Vagina (tissue), 2 donors: ENCODE measurements at regions not wholly inside any gene's neighbourhood (a gene's known extent, or its start where the extent isn't known, plus 50 kb on each side); places are given as distances from the start of the nearest gene placed in this dataset.

ENCODE experiments used
- POLR2A ChIP-seq, 2 donors: fragments of 450-650 bp; IDR thresholded peaks; one replicate each; pipeline ENCODE4 v1.6.1; 2017; ENCODE audit warnings: antibody characterized with exemption in 2 of 2, mild to moderate bottlenecking in 2 of 2, moderate library complexity in 2 of 2
- POLR2AphosphoS5 ChIP-seq, 2 donors: sonication (generic); formaldehyde crosslinking; IDR thresholded peaks; one replicate each; pipeline ENCODE4 v1.9.0; 2017; ENCODE audit warnings: antibody characterized with exemption in 2 of 2, mild to moderate bottlenecking in 2 of 2, low read depth in 1 of 2; ENCODE audit not compliant: insufficient read depth in 1 of 2
- TF ChIP-seq, protein P1 (sequence below), 3 experiments: fragments of 450-650 bp in 2 of 3; fragments of 200-600 bp in 1 of 3; sonication (generic) in 1 of 3; IDR thresholded peaks; one replicate each; pipeline ENCODE4 v1.5.1; 2017 to 2019; ENCODE audit warnings: antibody characterized with exemption in 3 of 3, mild to moderate bottlenecking in 2 of 3, moderate library complexity in 2 of 3

DNA sequence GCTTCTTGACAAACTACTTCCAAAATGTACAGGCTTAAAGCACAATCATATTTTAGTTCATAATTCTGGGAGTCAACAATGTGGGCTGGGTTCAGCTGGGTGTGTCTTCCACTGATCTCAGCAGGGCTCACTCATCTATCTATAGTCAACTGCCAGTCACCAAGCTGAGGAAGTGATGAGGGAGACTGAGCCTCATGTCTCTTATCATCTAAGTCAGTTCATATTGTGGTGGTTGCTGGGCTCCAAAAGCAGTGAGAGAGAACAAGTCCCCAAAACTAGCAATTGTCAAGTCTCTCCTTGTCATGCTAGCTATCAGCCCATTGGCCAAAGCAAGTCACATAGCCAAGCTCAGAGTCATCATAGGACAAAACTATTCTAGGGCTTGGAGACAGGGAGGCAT lies 465.9 kb upstream of the ARID1B start:
- TF ChIP-seq POLR2A (IDR thresholded peaks at IDR 0.05) (no peak), POLR2AphosphoS5 (IDR thresholded peaks at IDR 0.05; ENCODE audit: insufficient read depth in 1 of 2, low read depth in 1 of 2) (no peak)
- TF ChIP-seq, protein P1, sequence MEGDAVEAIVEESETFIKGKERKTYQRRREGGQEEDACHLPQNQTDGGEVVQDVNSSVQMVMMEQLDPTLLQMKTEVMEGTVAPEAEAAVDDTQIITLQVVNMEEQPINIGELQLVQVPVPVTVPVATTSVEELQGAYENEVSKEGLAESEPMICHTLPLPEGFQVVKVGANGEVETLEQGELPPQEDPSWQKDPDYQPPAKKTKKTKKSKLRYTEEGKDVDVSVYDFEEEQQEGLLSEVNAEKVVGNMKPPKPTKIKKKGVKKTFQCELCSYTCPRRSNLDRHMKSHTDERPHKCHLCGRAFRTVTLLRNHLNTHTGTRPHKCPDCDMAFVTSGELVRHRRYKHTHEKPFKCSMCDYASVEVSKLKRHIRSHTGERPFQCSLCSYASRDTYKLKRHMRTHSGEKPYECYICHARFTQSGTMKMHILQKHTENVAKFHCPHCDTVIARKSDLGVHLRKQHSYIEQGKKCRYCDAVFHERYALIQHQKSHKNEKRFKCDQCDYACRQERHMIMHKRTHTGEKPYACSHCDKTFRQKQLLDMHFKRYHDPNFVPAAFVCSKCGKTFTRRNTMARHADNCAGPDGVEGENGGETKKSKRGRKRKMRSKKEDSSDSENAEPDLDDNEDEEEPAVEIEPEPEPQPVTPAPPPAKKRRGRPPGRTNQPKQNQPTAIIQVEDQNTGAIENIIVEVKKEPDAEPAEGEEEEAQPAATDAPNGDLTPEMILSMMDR (IDR thresholded peaks at IDR 0.05): no peak
